ENCODE measurements at regions not wholly inside any gene's neighbourhood (a gene's known extent, or its start where the extent isn't known, plus 50 kb on each side); places are given as distances from the start of the nearest gene placed in this dataset.
"Not testable (repeated sequence)": the region's sequence is repeated elsewhere in the genome, so short reads cannot be mapped to it uniquely, and the experiment has no call there.

DNA sequence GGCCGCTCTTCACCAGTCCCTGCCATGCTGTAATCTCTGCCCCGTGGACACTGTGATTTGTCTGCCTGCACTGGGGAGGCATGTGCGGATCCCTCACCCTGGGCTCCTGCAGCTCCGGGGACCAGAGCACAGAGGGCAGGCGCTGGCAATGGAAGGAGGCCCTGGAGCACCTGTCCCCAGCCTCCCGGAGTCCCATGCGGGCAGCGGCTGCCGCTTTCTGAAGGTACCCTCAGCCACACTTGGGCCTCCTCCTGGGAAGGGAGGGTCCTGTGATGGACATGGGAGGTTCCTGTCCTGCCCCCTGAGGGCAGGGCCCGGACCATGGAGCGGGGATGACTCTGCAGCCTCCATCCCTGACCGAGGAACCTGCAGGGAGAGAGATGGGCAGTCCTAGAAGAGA, 297.4 kb upstream of the SFSWAP start:
- TF ChIP-seq ZNF274 (IDR thresholded peaks at IDR 0.05; ENCODE audit: low read depth, low read length): no peak
- H3K4me3 ChIP-seq (ENCODE audit: low read length): no peak overlapping the region

DNA sequence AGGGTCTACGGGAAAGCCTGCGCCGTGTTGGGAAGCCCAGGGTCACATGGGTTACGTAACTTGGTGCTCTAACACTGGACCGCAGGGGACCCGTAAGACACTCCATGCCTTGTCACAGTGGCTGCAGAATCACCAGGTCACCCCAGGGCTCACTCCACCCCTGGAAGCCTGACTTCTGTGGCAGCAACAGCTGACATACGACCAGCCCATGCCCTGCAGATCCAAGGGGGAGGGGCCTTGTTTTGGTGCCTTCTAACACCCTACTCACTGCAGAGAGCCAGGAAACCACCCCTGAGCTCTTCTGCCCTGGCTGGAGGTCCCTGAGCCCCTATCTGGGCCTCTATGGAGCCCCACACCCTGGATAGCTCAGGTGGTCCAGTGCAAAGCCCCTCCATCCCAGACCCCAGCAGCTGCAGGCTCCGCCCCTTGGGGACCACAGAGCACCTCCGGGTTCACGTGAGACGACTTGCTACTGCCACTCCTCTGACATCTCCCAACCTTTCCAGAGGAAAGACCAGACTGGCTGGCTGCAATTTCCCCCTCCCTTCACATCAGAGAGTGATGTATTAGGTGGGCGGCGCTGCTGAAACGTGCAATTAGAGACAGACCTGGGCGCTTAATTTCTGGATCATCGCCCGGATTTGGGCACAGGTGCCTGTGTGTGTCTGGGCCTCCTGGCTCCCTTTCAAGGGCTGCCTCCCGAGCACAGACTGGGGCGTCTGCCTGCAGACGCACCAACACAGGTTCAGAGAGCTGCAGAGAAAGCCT, 296.6 kb upstream of the SFSWAP start:
- H3K4me3 ChIP-seq (ENCODE audit: low read length): not testable (repeated sequence)

DNA sequence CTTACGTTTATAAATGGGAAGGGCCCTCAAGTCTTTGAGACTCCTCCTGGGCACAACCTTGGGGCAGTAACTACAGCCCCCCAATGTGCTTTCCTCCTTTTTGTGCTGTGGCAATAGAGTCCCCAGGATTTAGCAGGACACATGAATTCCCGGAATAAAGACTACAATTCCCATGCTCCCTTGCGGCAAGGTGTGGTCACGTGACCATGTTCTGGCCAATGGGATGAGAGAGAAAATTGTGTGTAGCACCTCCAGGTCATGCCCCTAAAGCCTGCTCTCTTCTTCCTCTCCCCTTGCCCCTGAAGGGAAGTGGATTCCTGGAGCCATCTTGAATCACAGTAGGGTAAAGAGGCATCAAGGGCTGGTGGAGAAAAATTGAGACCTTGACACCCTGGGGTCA, 295.1 kb upstream of the SFSWAP start:
- TF ChIP-seq ZNF274 (IDR thresholded peaks at IDR 0.05; ENCODE audit: low read depth, low read length): no peak
- no peak overlapping the region for H3K4me3 ChIP-seq (ENCODE audit: low read length)

DNA sequence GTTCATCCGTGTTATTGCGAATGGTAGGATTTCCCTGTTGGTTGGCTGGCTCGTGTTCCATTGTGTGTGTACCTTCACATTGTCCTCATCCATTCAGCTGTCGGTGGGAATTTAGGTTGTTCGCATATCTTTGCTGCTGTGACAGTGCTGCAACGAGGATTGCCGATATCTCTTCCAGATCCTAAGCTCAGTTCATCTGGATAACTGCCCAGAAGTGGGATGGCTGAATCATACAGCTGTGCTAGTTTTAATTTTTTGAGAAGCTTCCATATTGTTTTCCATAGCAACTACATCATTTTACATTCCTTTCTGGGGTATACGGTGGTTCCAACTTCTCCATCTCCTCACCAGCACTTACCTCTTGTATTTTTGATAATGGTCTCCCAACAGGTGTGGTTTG, 292.8 kb upstream of the SFSWAP start:
- H3K4me3 ChIP-seq (ENCODE audit: low read length): no peak overlapping the region
- no peak for TF ChIP-seq ZNF274 (IDR thresholded peaks at IDR 0.05; ENCODE audit: low read depth, low read length)

DNA sequence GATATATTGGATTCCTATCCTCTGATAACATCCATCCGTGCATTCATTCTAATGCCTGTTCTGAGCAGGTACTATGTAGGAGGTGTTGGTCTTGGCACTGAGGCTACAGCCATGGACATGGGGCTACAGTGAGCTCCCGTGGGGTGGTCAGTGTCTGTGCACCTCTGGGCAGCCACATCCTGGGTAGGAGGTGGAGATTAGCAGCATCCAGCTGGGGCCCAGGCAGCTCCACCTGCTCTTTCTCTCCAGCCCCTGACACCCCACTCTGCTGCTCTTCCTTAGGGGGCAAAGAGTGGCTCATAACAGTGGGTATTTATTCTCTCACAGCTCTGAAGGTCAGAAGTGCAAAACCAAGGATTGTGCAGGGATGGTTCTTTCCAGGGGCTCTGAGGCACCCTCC, 292.0 kb upstream of the SFSWAP start:
- no peak for TF ChIP-seq ZNF274 (IDR thresholded peaks at IDR 0.05; ENCODE audit: low read depth, low read length)
- no peak overlapping the region for H3K4me3 ChIP-seq (ENCODE audit: low read length)

DNA sequence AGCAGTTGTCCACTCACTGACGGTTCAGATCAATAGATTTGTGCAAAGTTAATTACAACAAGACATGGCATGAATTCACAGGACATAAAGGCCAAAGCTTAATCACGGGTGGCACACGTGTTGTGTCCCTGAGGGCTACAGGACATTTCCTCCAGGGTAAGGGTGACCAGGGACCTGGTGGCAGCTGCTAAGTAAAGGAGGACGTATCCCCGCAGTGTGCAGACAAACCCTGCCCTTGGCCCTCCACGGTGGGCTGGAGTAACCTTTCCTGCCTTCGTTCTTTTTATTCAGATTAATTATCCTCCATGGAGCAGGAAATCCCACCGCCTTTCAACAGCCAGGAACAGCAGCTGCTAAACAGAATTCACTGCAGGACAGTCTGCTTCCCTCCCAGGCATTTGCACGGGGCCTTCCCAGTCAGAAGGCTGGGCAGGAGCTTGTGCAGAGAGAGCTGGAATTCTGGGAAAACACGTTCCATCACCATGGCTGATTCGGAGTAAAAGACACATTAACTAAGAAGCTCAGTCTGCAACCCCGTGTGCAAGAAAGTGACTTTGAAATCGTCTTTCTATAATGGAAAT, 289.9 kb upstream of the SFSWAP start:
- H3K4me3 ChIP-seq (ENCODE audit: low read length): no peak overlapping the region
- no peak for TF ChIP-seq ZNF274 (IDR thresholded peaks at IDR 0.05; ENCODE audit: low read depth, low read length)

DNA sequence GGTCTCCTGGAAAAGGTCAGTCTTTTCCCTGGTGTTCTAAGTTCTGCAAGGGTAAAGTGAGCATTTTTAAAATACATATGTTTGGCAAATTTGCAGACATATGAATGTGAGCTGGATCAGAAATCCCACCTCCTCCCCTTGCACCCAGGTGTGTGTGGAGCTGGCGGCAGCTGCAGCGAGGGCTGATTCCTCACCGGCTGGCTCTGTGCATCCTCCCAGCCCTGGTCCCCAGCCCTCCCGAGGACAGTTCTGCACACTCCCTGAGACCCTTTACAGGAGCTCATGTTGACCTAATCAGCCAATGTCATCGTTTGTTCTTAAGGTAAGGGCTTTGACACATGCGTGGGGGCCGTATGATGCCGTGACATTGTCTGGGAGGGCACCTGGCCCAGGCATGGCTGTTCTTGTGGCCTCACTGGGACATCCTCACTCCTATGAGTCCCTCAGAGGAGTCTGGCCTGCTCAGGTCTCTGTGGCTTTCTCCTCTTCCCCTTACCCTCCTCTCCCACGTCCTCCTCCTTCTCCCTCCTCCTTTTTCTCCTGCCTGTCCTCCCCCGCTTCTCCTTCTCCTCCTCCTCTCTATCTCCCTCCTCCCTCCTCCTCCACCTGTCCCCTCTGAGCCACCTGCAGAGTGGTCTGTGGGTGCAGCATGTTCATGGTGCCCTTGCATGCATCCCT, 289.2 kb upstream of the SFSWAP start:
- no peak overlapping the region for H3K4me3 ChIP-seq (ENCODE audit: low read length)
- no peak for TF ChIP-seq ZNF274 (IDR thresholded peaks at IDR 0.05; ENCODE audit: low read depth, low read length)

DNA sequence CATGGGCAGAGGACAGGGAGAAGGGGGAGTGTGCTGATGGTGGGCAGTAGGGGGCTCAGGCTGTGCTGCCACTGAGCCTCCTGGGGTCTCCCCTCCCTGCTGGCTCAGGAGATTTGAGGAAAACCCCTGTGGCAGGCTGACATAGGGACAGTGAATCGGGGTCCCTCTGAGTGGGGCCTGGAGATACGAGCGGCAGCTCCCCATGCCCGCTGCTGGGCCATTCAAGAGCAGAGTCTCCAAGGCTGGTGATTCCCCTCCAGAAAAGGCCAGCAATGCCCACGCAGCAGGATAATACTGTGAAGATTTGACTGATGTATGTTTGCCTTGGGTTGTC, 288.7 kb upstream of the SFSWAP start:
- H3K4me3 ChIP-seq (ENCODE audit: low read length): no peak overlapping the region
- TF ChIP-seq ZNF274 (IDR thresholded peaks at IDR 0.05; ENCODE audit: low read depth, low read length): no peak

DNA sequence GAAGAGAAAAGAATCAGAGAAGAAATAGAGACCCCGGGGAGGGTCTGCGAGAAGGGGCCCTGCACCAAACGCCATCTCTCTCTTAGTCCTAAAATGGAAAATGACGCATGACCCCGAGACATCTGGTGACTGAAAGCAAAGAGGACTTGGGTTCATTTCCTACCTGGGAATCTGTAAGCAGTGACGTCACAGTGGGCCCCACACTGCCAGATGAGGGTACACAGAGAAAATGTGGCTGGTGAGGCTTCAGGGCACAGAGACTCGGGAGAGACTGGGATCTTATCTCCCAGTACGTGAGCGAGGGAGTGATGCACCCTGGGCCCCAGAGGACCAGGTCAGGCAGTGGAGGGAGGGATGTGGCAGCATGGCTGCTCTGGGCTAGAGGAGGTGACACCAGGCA, 288.1 kb upstream of the SFSWAP start:
- TF ChIP-seq ZNF274 (IDR thresholded peaks at IDR 0.05; ENCODE audit: low read depth, low read length): no peak

DNA sequence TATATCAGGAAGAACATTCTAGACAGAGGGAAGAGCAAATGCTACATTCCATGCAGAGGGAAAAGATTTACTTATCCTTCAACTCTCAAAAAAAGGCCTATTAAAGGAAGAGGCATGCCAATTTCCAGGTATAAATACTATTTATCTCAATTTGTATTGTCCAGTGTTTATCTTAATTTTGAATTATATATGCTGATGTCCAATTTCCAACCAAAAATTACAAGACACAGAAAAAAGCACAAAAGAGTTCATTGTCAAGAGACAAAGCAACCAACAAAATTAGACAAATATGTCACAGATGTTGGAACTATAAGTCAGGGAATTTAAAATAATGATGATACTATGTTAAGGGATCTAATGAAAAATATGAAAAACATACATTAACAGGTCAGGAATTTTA, 286.6 kb upstream of the SFSWAP start:
- no peak for TF ChIP-seq ZNF274 (IDR thresholded peaks at IDR 0.05; ENCODE audit: low read depth, low read length)
- H3K4me3 ChIP-seq (ENCODE audit: low read length): no peak overlapping the region

More for the DNA sequence above, 288.1 kb upstream of the SFSWAP start:
- H3K4me3 ChIP-seq (ENCODE audit: low read length): no peak overlapping the region

DNA sequence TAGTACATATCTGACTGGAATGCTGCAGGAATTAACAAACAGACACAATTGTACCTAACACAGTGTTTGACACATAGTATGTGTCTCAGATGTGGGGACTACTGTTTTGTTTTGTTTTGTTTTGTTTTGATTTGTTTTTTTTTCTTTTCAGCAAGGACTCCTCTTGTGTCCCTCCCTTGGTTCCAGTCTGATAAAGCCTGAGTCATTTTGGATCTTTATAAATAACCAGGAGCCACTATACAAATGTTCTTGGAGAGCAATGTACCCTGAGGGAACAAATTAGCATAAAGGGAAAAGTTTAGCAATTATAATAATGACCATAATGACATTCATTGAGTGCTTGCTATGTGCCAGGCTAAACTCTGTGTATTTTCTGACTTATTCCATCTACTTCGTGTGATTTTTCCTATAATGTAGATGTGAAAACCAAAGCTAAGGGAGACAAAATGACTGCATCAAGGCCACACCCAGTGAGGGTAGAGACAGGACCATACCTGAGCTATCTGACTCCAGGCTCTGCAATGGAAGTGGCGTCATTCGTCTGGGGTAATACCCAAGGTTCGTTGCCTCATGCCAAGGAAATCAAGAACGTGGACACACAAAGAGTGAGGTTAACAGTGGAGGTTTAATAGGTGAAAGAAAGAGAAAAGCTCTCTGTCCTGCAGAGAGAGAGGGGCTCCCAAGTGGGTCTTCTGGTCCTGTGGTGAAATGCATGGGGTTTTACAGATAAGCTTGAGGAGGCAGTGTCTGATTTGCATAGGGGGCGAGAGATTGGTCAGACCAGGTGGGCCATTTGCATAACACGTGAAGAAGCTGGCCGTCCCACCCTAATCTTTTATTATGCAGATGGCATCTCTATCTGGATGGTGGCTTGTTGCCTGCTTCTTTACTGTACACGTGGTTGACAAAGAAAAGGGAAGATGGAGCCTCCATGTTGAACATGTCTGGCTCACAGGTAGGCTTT, 285.5 kb upstream of the SFSWAP start:
- H3K4me3 ChIP-seq (ENCODE audit: low read length): no peak overlapping the region
- TF ChIP-seq ZNF274 (IDR thresholded peaks at IDR 0.05; ENCODE audit: low read depth, low read length): no peak

DNA sequence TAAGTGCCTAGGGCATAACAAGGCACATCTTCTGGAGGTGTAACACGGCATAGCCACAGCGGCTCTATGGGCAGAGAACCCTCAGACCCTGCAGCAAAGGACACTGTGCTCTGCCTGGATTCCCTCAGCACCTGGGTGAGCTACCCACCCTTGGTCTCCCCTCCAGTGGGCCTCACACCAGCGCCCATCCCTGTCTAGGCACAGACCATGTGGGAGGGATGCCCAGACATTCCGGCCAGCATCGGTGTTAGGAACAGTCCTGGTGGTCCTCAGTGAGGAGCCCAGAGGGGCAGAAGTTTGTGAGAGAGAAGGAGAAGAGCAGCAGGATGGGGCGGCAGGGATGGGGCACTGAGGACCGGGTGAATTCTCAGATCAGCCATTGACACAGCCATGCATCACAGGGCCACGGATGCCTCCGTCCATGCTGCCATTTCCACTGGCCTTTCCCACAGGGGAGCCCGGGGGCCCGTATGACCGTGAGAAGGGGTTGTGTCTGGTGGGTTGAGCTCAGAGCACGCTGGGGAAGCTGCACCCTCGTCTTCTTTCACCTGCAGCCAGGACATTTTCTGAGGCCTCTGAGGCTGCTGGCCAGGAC, 282.7 kb upstream of the SFSWAP start:
- no peak overlapping the region for H3K4me3 ChIP-seq (ENCODE audit: low read length)
- no peak for TF ChIP-seq ZNF274 (IDR thresholded peaks at IDR 0.05; ENCODE audit: low read depth, low read length)

DNA sequence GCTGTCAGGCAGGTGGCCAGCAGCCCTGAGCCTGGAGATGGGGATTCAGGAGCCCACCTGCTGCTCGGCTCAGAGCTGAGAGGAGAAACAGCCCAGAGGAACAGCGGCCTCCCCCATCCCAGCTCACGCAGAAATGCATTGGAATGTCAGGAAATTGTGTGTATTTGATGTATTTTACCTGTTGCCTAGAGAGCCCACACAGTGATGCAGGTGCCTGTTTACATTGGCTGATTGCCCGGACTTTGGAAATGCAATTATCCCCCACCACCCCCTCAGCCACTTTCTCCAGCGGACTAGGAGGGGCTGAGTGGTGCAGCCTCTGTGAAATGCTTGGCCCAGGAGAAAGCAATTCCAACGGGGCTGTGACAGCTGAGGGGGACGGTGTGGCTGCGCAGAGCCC, 281.7 kb upstream of the SFSWAP start:
- H3K4me3 ChIP-seq (ENCODE audit: low read length): not testable (repeated sequence)

DNA sequence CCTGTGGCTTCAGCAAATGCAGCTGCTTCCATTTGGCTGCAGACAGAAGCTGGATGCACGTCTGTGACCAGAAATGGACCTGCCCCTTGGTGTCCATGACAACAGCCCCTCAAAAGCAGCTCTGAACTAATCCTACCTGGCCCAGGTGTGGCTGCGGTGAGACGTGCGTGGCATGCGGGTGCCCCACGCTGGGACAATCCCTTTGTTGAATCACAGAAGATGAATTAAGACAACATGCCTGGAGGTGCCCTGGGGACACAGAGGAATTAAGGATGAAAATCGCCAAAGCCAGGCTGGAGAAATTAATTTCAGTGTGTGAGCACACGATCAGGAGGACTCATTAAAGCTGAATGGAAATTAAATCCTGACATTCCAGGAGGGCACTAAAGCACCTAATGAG, 281.2 kb upstream of the SFSWAP start:
- not testable (repeated sequence) for H3K4me3 ChIP-seq (ENCODE audit: low read length)

Data from GM08714 (cell line).